H54 (cell line): ENCODE measurements at regions not wholly inside any gene's neighbourhood (a gene's known extent, or its start where the extent isn't known, plus 50 kb on each side); places are given as distances from the start of the nearest gene placed in this dataset.
A peak's percentile ranks its signal among the peaks of the same experiment; 100 is the strongest.

Source experiments
- DNase-seq: peaks from one replicate; pipeline ENCODE4 v3.0.0; 2011; ENCODE audit warnings: low spot score, mixed read lengths; ENCODE audit not compliant: insufficient read length
- FAIRE-seq: peaks from 3 replicates; lab custom pipeline; 2011; peaks lifted over from hg19 to GRCh38; lab: Jason Lieb, UNC
- POLR2A ChIP-seq: IDR thresholded peaks from 2 replicates; pipeline ENCODE4 v1.6.1; 2011; ENCODE audit warnings: low read depth, mild to moderate bottlenecking, low read length

GRCh38 chr14:101705733-101706508, 55.6 kb upstream of the PPP2R5C start:
- no peak for DNase-seq
- no peak for FAIRE-seq
- TF ChIP-seq POLR2A = no peak

- FAIRE-seq = no peak
- TF ChIP-seq POLR2A = no peak
- no peak for DNase-seq
Observed at GRCh38 chr14:101706509-101707067, 54.9 kb upstream of the PPP2R5C start.

GRCh38 chr14:101707068-101707842, 54.3 kb upstream of the PPP2R5C start:
- DNase-seq (peak; percentile 61), FAIRE-seq (peak; percentile 98)
- TF ChIP-seq POLR2A = no peak

- no peak for TF ChIP-seq POLR2A
- DNase-seq = no peak
- no peak for FAIRE-seq
Observed at GRCh38 chr14:101707863-101708620, 53.5 kb upstream of the PPP2R5C start.

- DNase-seq (no peak), FAIRE-seq (no peak)
- TF ChIP-seq POLR2A = no peak
Observed at GRCh38 chr14:101708853-101709532, 52.5 kb upstream of the PPP2R5C start.

GRCh38 chr14:101709533-101709881, 52.0 kb upstream of the PPP2R5C start:
- DNase-seq = no peak
- TF ChIP-seq POLR2A = no peak
- no peak for FAIRE-seq

GRCh38 chr14:101709962-101710931, 51.3 kb upstream of the PPP2R5C start:
- no peak for DNase-seq
- no peak for TF ChIP-seq POLR2A
- no peak for FAIRE-seq

- DNase-seq = no peak
- no peak for TF ChIP-seq POLR2A
- no peak for FAIRE-seq
Observed at GRCh38 chr14:101711041-101711856, 50.3 kb upstream of the PPP2R5C start.
